ENCODE measurements at regions not wholly inside any gene's neighbourhood (a gene's known extent, or its start where the extent isn't known, plus 50 kb on each side); places are given as distances from the start of the nearest gene placed in this dataset.

GRCh38 chr15:35713733-35714132 lies 167.8 kb upstream of the DPH6 start:
- H3K27me3 ChIP-seq (ENCODE audit: control insufficient read depth in 2 of 2, insufficient read depth in 2 of 2, low read length in 2 of 2) = no peaks in the 10 kb centered on the region; a peak in 1 of 5 replicates
- no TSS peak for BruUV-seq (replicated peaks)
- WGBS (ENCODE audit: insufficient coverage, low coverage, missing lambda C conversion rate) = 11% methylated on average over 2 of the region's 2 CpGs
- no peaks in the 10 kb centered on the region for H3K9me3 ChIP-seq (replicated peaks; ENCODE audit: control insufficient read depth, insufficient read depth, low read depth, low read length)
- CTCF ChIA-PET (ENCODE audit: low intra/inter-chr PET ratio) = no interaction called here
- no peaks in the 10 kb centered on the region for H3K9me1 ChIP-seq (ENCODE audit: control insufficient read depth, insufficient read depth, low read length)
- DNase-seq (ENCODE audit: extremely low read depth in 1 of 4, low spot score in 3 of 4) = no peak
- H4K20me1 ChIP-seq (replicated peaks; ENCODE audit: control insufficient read depth, insufficient read depth, low read length) = no peaks in the 10 kb centered on the region
- no peaks in the 10 kb centered on the region for H3K4me1 ChIP-seq (replicated peaks in 1 of 2; ENCODE audit: control insufficient read depth in 2 of 2, insufficient read depth in 2 of 2, low read length in 2 of 2)
- TF ChIP-seq FOXJ2 (tag; IDR thresholded peaks at IDR 0.05) (no peak), OTX1 (CRISPR knock-in tag; IDR thresholded peaks at IDR 0.05) (no peak), HDAC6 (IDR thresholded peaks at IDR 0.05; ENCODE audit: low read depth, low read length) (no peak), FOXM1 (IDR thresholded peaks at IDR 0.05; ENCODE audit: low read depth) (no peak), FOXM1 (CRISPR knock-in tag; IDR thresholded peaks at IDR 0.05; ENCODE audit: low read depth) (no peak), PYGO2 (tag; IDR thresholded peaks at IDR 0.05) (no peak), ZNF695 (CRISPR knock-in tag; IDR thresholded peaks at IDR 0.05) (no peak), CEBPB (tag; IDR thresholded peaks at IDR 0.05) (no peak)
- POLR2A ChIA-PET = no interaction called here
- H2AFZ ChIP-seq (ENCODE audit: low read depth, low read length) = no peak overlapping the region
- no peak for ATAC-seq
- intact Hi-C loops (cut with micrococcal nuclease) = no loop called here
- no peak for FAIRE-seq
- H3K4me2 ChIP-seq (ENCODE audit: insufficient read depth, low read length) = no peak overlapping the region
- no peaks in the 10 kb centered on the region for H3K79me2 ChIP-seq (ENCODE audit: control insufficient read depth, insufficient read depth, low read length)
- in situ Hi-C loops (cut with MboI) = no loop called here
- no peak overlapping the region for H3K27ac ChIP-seq (ENCODE audit: extremely low read depth, low read depth, low read length)
- H3K36me3 ChIP-seq (ENCODE audit: control insufficient read depth, insufficient read depth, low read length) = no peaks in the 10 kb centered on the region
- no peak overlapping the region for H3K9ac ChIP-seq (ENCODE audit: insufficient read depth in 1 of 2, low read depth in 2 of 2, low read length in 2 of 2)
- no peak overlapping the region for H3K4me3 ChIP-seq

GRCh38 chr15:35717721-35718120 lies 171.8 kb upstream of the DPH6 start:
- Histone ChIP-seq H3K27me3 (ENCODE audit: control insufficient read depth in 2 of 2, insufficient read depth in 2 of 2, low read length in 2 of 2) (no peaks in the 10 kb centered on the region; a peak in 1 of 5 replicates), H3K4me2 (ENCODE audit: insufficient read depth, low read length) (no peak overlapping the region), H2AFZ (ENCODE audit: low read depth, low read length) (no peak overlapping the region), H3K79me2 (ENCODE audit: control insufficient read depth, insufficient read depth, low read length) (no peaks in the 10 kb centered on the region), H3K4me3 (no peak overlapping the region), H3K27ac (ENCODE audit: extremely low read depth, low read depth, low read length) (no peak overlapping the region), H3K4me1 (replicated peaks in 1 of 2; ENCODE audit: control insufficient read depth in 2 of 2, insufficient read depth in 2 of 2, low read length in 2 of 2) (no peaks in the 10 kb centered on the region), H3K9me1 (ENCODE audit: control insufficient read depth, insufficient read depth, low read length) (no peaks in the 10 kb centered on the region), H3K9me3 (replicated peaks; ENCODE audit: control insufficient read depth, insufficient read depth, low read depth, low read length) (no peaks in the 10 kb centered on the region), H4K20me1 (replicated peaks; ENCODE audit: control insufficient read depth, insufficient read depth, low read length) (no peaks in the 10 kb centered on the region), H3K36me3 (ENCODE audit: control insufficient read depth, insufficient read depth, low read length) (no peaks in the 10 kb centered on the region), H3K9ac (ENCODE audit: insufficient read depth in 1 of 2, low read depth in 2 of 2, low read length in 2 of 2) (no peak overlapping the region)
- DNase-seq (ENCODE audit: extremely low read depth in 1 of 4, low spot score in 3 of 4) (no peak), FAIRE-seq (no peak), ATAC-seq (no peak)
- no TSS peak for BruUV-seq (replicated peaks)
- POLR2A ChIA-PET = no interaction called here
- WGBS (ENCODE audit: insufficient coverage, low coverage, missing lambda C conversion rate) = 4% methylated on average over 4 of the region's 4 CpGs
- intact Hi-C loops (cut with micrococcal nuclease) (no loop called here), in situ Hi-C loops (cut with MboI) (no loop called here)
- CTCF ChIA-PET (ENCODE audit: low intra/inter-chr PET ratio) = no interaction called here
- TF ChIP-seq ZKSCAN8 (CRISPR knock-in tag; IDR thresholded peaks at IDR 0.05) (no peak), ZNF347 (CRISPR knock-in tag; IDR thresholded peaks at IDR 0.05; ENCODE audit: low read depth) (no peak), ZNF282 (CRISPR knock-in tag; IDR thresholded peaks at IDR 0.05) (no peak), TEAD2 (tag; IDR thresholded peaks at IDR 0.05) (no peak), TAF9B (IDR thresholded peaks at IDR 0.05; ENCODE audit: partially characterized antibody) (no peak), GMEB1 (CRISPR knock-in tag; IDR thresholded peaks at IDR 0.05) (no peak), SMAD2 (IDR thresholded peaks at IDR 0.05; ENCODE audit: low read depth, low read length) (no peak), GABPB1 (CRISPR knock-in tag; IDR thresholded peaks at IDR 0.05) (no peak), ZNF639 (CRISPR knock-in tag; conservative IDR thresholded peaks at IDR 0.05 in 1 of 2, IDR thresholded peaks at IDR 0.05 in 1 of 2) (no peak)
